Naive B cell (primary cell): ENCODE measurements at regions not wholly inside any gene's neighbourhood (a gene's known extent, or its start where the extent isn't known, plus 50 kb on each side); places are given as distances from the start of the nearest gene placed in this dataset.
A peak's percentile ranks its signal among the peaks of the same experiment; 100 is the strongest.

Experiments used
- ATAC-seq, 2 donors: fragments of 150-1000 bp; cut with Tn5 transposase; 2 replicates each; pipeline ENCODE4 v1.10.0; 2021; ENCODE audit warnings: low read depth in 2 of 2, mild to moderate bottlenecking in 2 of 2, moderate library complexity in 2 of 2
- DNase-seq: peaks from one replicate; pipeline ENCODE4 v3.0.0; 2022
- H3K27ac Mint-ChIP-seq, 6 donors: one replicate each; pipeline ENCODE4 v1.8.0; 2020 to 2022; ENCODE audit warnings: mild to moderate bottlenecking in 6 of 6, mixed read lengths in 6 of 6, moderate library complexity in 5 of 6, inconsistent platforms in 2 of 6
- H3K27me3 Mint-ChIP-seq, 3 donors: one replicate each; pipeline ENCODE4 v1.8.0; 2021 to 2022; ENCODE audit warnings: mixed read lengths in 3 of 3, mild to moderate bottlenecking in 1 of 3
- H3K36me3 Mint-ChIP-seq, 2 donors: one replicate each; pipeline ENCODE4 v1.8.0; 2020 to 2022; ENCODE audit warnings: mixed read lengths in 2 of 2, inconsistent platforms in 1 of 2, mild to moderate bottlenecking in 1 of 2
- H3K4me1 Mint-ChIP-seq, 3 donors: one replicate each; pipeline ENCODE4 v1.8.0; 2020 to 2022; ENCODE audit warnings: mixed read lengths in 3 of 3, inconsistent platforms in 1 of 3, mild to moderate bottlenecking in 1 of 3, moderate library complexity in 1 of 3
- H3K4me3 Mint-ChIP-seq, 8 donors: one replicate each; pipeline ENCODE4 v1.8.0; 2020 to 2022; ENCODE audit warnings: mild to moderate bottlenecking in 8 of 8, mixed read lengths in 8 of 8, moderate library complexity in 8 of 8, inconsistent platforms in 2 of 8
- H3K9me3 Mint-ChIP-seq, 7 donors: one replicate each; pipeline ENCODE4 v1.8.0; 2020 to 2022; ENCODE audit warnings: mixed read lengths in 7 of 7, mild to moderate bottlenecking in 5 of 7, inconsistent platforms in 2 of 7, moderate library complexity in 1 of 7

- H3K4me3 Mint-ChIP-seq: peak overlapping the region in 1 of 8 donors; percentile 47
- H3K4me1 Mint-ChIP-seq: no peaks in the 10 kb centered on the region
- no peak for ATAC-seq
- H3K27me3 Mint-ChIP-seq: peaks cover 7 to 17% (median 9%) of the 10 kb centered on the region in 3 donors
- no peak overlapping the region for H3K27ac Mint-ChIP-seq
- no peaks in the 10 kb centered on the region for H3K36me3 Mint-ChIP-seq
- DNase-seq: no peak
- peaks cover 0 to 2% (median 0%) of the 10 kb centered on the region in 7 donors for H3K9me3 Mint-ChIP-seq
These were observed 102.6 kb upstream of the COL5A1 start for GRCh38 chr9:134538856-134539566.

- no peak for DNase-seq
- no peak overlapping the region for H3K4me3 Mint-ChIP-seq
- H3K27me3 Mint-ChIP-seq: peaks cover 7 to 17% (median 8%) of the 10 kb centered on the region in 3 donors
- H3K4me1 Mint-ChIP-seq: no peaks in the 10 kb centered on the region
- H3K36me3 Mint-ChIP-seq: no peaks in the 10 kb centered on the region
- no peak for ATAC-seq
- no peak overlapping the region for H3K27ac Mint-ChIP-seq
- peaks cover 0 to 2% (median 0%) of the 10 kb centered on the region in 7 donors for H3K9me3 Mint-ChIP-seq
These were observed 101.9 kb upstream of the COL5A1 start for GRCh38 chr9:134539586-134540194.

GRCh38 chr9:134540276-134541096, 101.1 kb upstream of the COL5A1 start:
- DNase-seq (no peak), ATAC-seq (no peak)
- Mint-ChIP-seq H3K4me1 (no peaks in the 10 kb centered on the region), H3K27me3 (peaks cover 0 to 10% (median 10%) of the 10 kb centered on the region in 3 donors), H3K36me3 (no peaks in the 10 kb centered on the region), H3K27ac (no peak overlapping the region), H3K9me3 (peaks cover 0 to 2% (median 0%) of the 10 kb centered on the region in 7 donors), H3K4me3 (no peak overlapping the region)

- Mint-ChIP-seq H3K36me3 (no peaks in the 10 kb centered on the region), H3K4me1 (peaks cover 0 to 4% (median 0%) of the 10 kb centered on the region in 3 donors), H3K27me3 (peaks cover 0 to 10% (median 8%) of the 10 kb centered on the region in 3 donors), H3K27ac (no peak overlapping the region), H3K4me3 (no peak overlapping the region), H3K9me3 (peaks cover 0 to 2% (median 0%) of the 10 kb centered on the region in 7 donors)
- no peak for ATAC-seq
- DNase-seq: no peak
These were observed 100.4 kb upstream of the COL5A1 start for GRCh38 chr9:134541097-134541747.

- Mint-ChIP-seq H3K4me3 (no peak overlapping the region), H3K36me3 (no peaks in the 10 kb centered on the region), H3K9me3 (peaks cover 0 to 2% (median 0%) of the 10 kb centered on the region in 7 donors), H3K27ac (no peak overlapping the region), H3K4me1 (peaks cover 0 to 6% (median 0%) of the 10 kb centered on the region in 3 donors), H3K27me3 (peaks cover 0 to 18% (median 4%) of the 10 kb centered on the region in 3 donors)
- no peak for ATAC-seq
- DNase-seq: no peak
These were observed 97.0 kb upstream of the COL5A1 start for GRCh38 chr9:134544388-134545214.

- Mint-ChIP-seq H3K4me1 (peaks cover 0 to 6% (median 0%) of the 10 kb centered on the region in 3 donors), H3K27ac (no peak overlapping the region), H3K27me3 (peaks cover under 1 to 18% (median 4%) of the 10 kb centered on the region in 3 donors), H3K4me3 (no peak overlapping the region), H3K36me3 (peaks cover 0 to under 1% of the 10 kb centered on the region in 2 donors), H3K9me3 (peaks cover 0 to 2% (median 0%) of the 10 kb centered on the region in 7 donors)
- DNase-seq (no peak), ATAC-seq (no peak)
These were observed 96.4 kb upstream of the COL5A1 start for GRCh38 chr9:134545215-134545542.

- ATAC-seq (peak in 1 of 2 donors; percentile 33), DNase-seq (no peak)
- H3K4me1 Mint-ChIP-seq: peaks cover 0 to 6% (median 4%) of the 10 kb centered on the region in 3 donors
These were observed 95.9 kb upstream of the COL5A1 start for GRCh38 chr9:134545543-134546245.

GRCh38 chr9:134546246-134546731, 95.3 kb upstream of the COL5A1 start:
- Mint-ChIP-seq H3K4me1 (peaks cover 0 to 6% (median 5%) of the 10 kb centered on the region in 3 donors), H3K36me3 (peaks cover 0 to 7% of the 10 kb centered on the region in 2 donors), H3K4me3 (no peak overlapping the region), H3K9me3 (peaks cover 0 to 6% (median 2%) of the 10 kb centered on the region in 7 donors), H3K27me3 (peaks cover 4 to 22% (median 9%) of the 10 kb centered on the region in 3 donors), H3K27ac (peak overlapping the region in 1 of 6 donors; percentile 38)
- ATAC-seq (no peak), DNase-seq (no peak)

More at GRCh38 chr9:134545543-134546245, 95.9 kb upstream of the COL5A1 start:
- Mint-ChIP-seq H3K4me3 (no peak overlapping the region), H3K9me3 (peaks cover 0 to 5% (median 2%) of the 10 kb centered on the region in 7 donors), H3K27me3 (peaks cover 4 to 22% (median 5%) of the 10 kb centered on the region in 3 donors), H3K36me3 (peaks cover 0 to 6% of the 10 kb centered on the region in 2 donors), H3K27ac (peak overlapping the region in 1 of 6 donors; percentile 38)

- ATAC-seq (no peak), DNase-seq (no peak)
- no peak overlapping the region for H3K4me3 Mint-ChIP-seq
- peaks cover 0 to 6% (median 5%) of the 10 kb centered on the region in 3 donors for H3K4me1 Mint-ChIP-seq
- H3K36me3 Mint-ChIP-seq: peaks cover 0 to 7% of the 10 kb centered on the region in 2 donors
- no peak overlapping the region for H3K27ac Mint-ChIP-seq
- peaks cover 0 to 6% (median 2%) of the 10 kb centered on the region in 7 donors for H3K9me3 Mint-ChIP-seq
- H3K27me3 Mint-ChIP-seq: peaks cover 4 to 26% (median 9%) of the 10 kb centered on the region in 3 donors
These were observed 94.9 kb upstream of the COL5A1 start for GRCh38 chr9:134546746-134547145.

GRCh38 chr9:134547161-134548100, 94.2 kb upstream of the COL5A1 start:
- peaks cover 0 to 6% (median under 1%) of the 10 kb centered on the region in 7 donors for H3K9me3 Mint-ChIP-seq
- H3K27me3 Mint-ChIP-seq: peaks cover 4 to 33% (median 9%) of the 10 kb centered on the region in 3 donors
- H3K4me1 Mint-ChIP-seq: peaks cover 0 to 6% (median 5%) of the 10 kb centered on the region in 3 donors
- no peak for DNase-seq
- H3K4me3 Mint-ChIP-seq: no peak overlapping the region
- peaks cover 0 to 7% of the 10 kb centered on the region in 2 donors for H3K36me3 Mint-ChIP-seq
- ATAC-seq: no peak
- no peak overlapping the region for H3K27ac Mint-ChIP-seq

- H3K4me1 Mint-ChIP-seq: peaks cover 0 to 6% (median 5%) of the 10 kb centered on the region in 3 donors
- peaks cover 4 to 41% (median 16%) of the 10 kb centered on the region in 3 donors for H3K27me3 Mint-ChIP-seq
- peaks cover 0 to 7% of the 10 kb centered on the region in 2 donors for H3K36me3 Mint-ChIP-seq
- H3K27ac Mint-ChIP-seq: no peak overlapping the region
- no peak for DNase-seq
- no peak overlapping the region for H3K4me3 Mint-ChIP-seq
- no peak for ATAC-seq
- peaks cover 0 to 6% (median 0%) of the 10 kb centered on the region in 7 donors for H3K9me3 Mint-ChIP-seq
These were observed 93.4 kb upstream of the COL5A1 start for GRCh38 chr9:134548185-134548584.
